Inflammatory macrophage treated with lipopolysaccharide for 4 hours (primary cell): ENCODE measurements at regions not wholly inside any gene's neighbourhood (a gene's known extent, or its start where the extent isn't known, plus 50 kb on each side); places are given as distances from the start of the nearest gene placed in this dataset.
"Not testable (repeated sequence)": the region's sequence is repeated elsewhere in the genome, so short reads cannot be mapped to it uniquely, and the experiment has no call there.

Source experiments
- DNase-seq: peaks from one replicate; pipeline ENCODE4 v3.0.0-alpha.2; 2020

GRCh38 chr3:115254492-115255196 lies 107.6 kb upstream of the ZBTB20 start:
- no peak for DNase-seq

GRCh38 chr3:115255197-115255585 lies 108.1 kb upstream of the ZBTB20 start:
- no peak for DNase-seq

GRCh38 chr3:115270849-115271248 lies 123.8 kb upstream of the ZBTB20 start:
- DNase-seq, result no peak

GRCh38 chr3:115272036-115272824 lies 125.1 kb upstream of the ZBTB20 start:
- DNase-seq, result no peak

GRCh38 chr3:115275896-115276295 lies 128.8 kb upstream of the ZBTB20 start:
- DNase-seq, result peak; percentile 30

GRCh38 chr3:115279939-115280338 lies 132.9 kb upstream of the ZBTB20 start:
- DNase-seq, result no peak

- peak; percentile 13 for DNase-seq
Observed at GRCh38 chr3:115280506-115280905, 133.4 kb upstream of the ZBTB20 start.

GRCh38 chr3:115281697-115282675 lies 134.9 kb upstream of the ZBTB20 start:
- DNase-seq, result no peak

- no peak for DNase-seq
Observed at GRCh38 chr3:115284980-115285379, 137.9 kb upstream of the ZBTB20 start.

- DNase-seq, result no peak
Observed at GRCh38 chr3:115286529-115287197, 139.6 kb upstream of the ZBTB20 start.

GRCh38 chr3:115287198-115287597 lies 140.1 kb upstream of the ZBTB20 start:
- no peak for DNase-seq

GRCh38 chr3:115292131-115292530 lies 145.0 kb upstream of the ZBTB20 start:
- no peak for DNase-seq

GRCh38 chr3:115292677-115293165 lies 145.6 kb upstream of the ZBTB20 start:
- no peak for DNase-seq

GRCh38 chr3:115293321-115293720 lies 146.2 kb upstream of the ZBTB20 start:
- no peak for DNase-seq

- DNase-seq, result no peak
Observed at GRCh38 chr3:115301364-115301860, 154.3 kb upstream of the ZBTB20 start.

GRCh38 chr3:115317953-115318352 lies 170.9 kb upstream of the ZBTB20 start:
- DNase-seq, result not testable (repeated sequence)

- no peak for DNase-seq
Observed at GRCh38 chr3:115321400-115321805, 174.3 kb upstream of the ZBTB20 start.

- DNase-seq, result no peak
Observed at GRCh38 chr3:115322901-115323300, 175.8 kb upstream of the ZBTB20 start.

- no peak for DNase-seq
Observed at GRCh38 chr3:115323380-115323779, 176.3 kb upstream of the ZBTB20 start.

- no peak for DNase-seq
Observed at GRCh38 chr3:115324056-115324455, 177.0 kb upstream of the ZBTB20 start.

GRCh38 chr3:115325539-115325938 lies 178.5 kb upstream of the ZBTB20 start:
- no peak for DNase-seq

- no peak for DNase-seq
Observed at GRCh38 chr3:115330430-115330829, 183.3 kb upstream of the ZBTB20 start.
